Liver (tissue), 8 donors: ENCODE measurements at regions not wholly inside any gene's neighbourhood (a gene's known extent, or its start where the extent isn't known, plus 50 kb on each side); places are given as distances from the start of the nearest gene placed in this dataset.

Source experiments
- DNase-seq: peaks from one replicate; pipeline ENCODE4 v3.0.0-alpha.2; 2017; ENCODE audit warnings: low spot score
- H3K27ac ChIP-seq, 2 donors: one replicate each; pipeline ENCODE4 v1.7.0; 2013; ENCODE audit warnings: inconsistent platforms in 2 of 2, low read length in 2 of 2, control low read depth in 1 of 2, low read depth in 1 of 2, mild to moderate bottlenecking in 1 of 2
- H3K27me3 ChIP-seq, 4 donors: one replicate each; pipeline versions ENCODE4 v1.6.1 to v1.7.0; 2013; ENCODE audit warnings: low read length in 3 of 4, inconsistent platforms in 1 of 4, mild to moderate bottlenecking in 1 of 4, moderate library complexity in 1 of 4; ENCODE audit not compliant: control insufficient read depth in 4 of 4, insufficient read depth in 4 of 4
- H3K36me3 ChIP-seq, 4 donors: one replicate each; pipeline versions ENCODE4 v1.6.1 to v1.7.0; 2013; ENCODE audit warnings: low read length in 3 of 4, mild to moderate bottlenecking in 3 of 4, low read depth in 1 of 4, moderate library complexity in 1 of 4; ENCODE audit not compliant: control insufficient read depth in 4 of 4, insufficient read depth in 3 of 4
- H3K4me1 ChIP-seq, 4 donors: one replicate each; pipeline versions ENCODE4 v1.6.1 to v1.7.0; 2013; ENCODE audit warnings: low read length in 3 of 4, mild to moderate bottlenecking in 3 of 4, moderate library complexity in 1 of 4; ENCODE audit not compliant: control insufficient read depth in 4 of 4, insufficient read depth in 4 of 4
- H3K4me3 ChIP-seq, 3 donors: one replicate each; pipeline versions ENCODE4 v1.6.1 to v1.7.0; 2013; ENCODE audit warnings: low read length in 3 of 3, control low read depth in 1 of 3, low read depth in 1 of 3, mild to moderate bottlenecking in 1 of 3
- H3K9ac ChIP-seq, 2 donors: one replicate each; pipeline ENCODE4 v1.7.0; 2013; ENCODE audit warnings: low read length in 2 of 2, mild to moderate bottlenecking in 2 of 2, moderate library complexity in 2 of 2, control low read depth in 1 of 2, low read depth in 1 of 2
- H3K9me3 ChIP-seq, 4 donors: one replicate each; pipeline versions ENCODE4 v1.6.1 to v1.7.0; 2013; ENCODE audit warnings: low read length in 3 of 4; ENCODE audit not compliant: control insufficient read depth in 4 of 4
- EGR1 ChIP-seq, 2 donors: IDR thresholded peaks; 2 replicates each; pipeline ENCODE4 v1.6.1; 2016 to 2018; ENCODE audit warnings: antibody characterized with exemption in 2 of 2, low read depth in 2 of 2
- FOXA1 ChIP-seq: IDR thresholded peaks from 2 replicates; pipeline ENCODE4 v1.6.1; 2016; ENCODE audit warnings: antibody characterized with exemption
- FOXA2 ChIP-seq: IDR thresholded peaks from 2 replicates; pipeline ENCODE4 v1.6.1; 2016; ENCODE audit warnings: antibody characterized with exemption
- GABPA ChIP-seq, 2 donors: IDR thresholded peaks in 1 of 2; conservative IDR thresholded peaks in 1 of 2; 2 replicates each; pipeline ENCODE4 v1.6.1; 2016; ENCODE audit warnings: antibody characterized with exemption in 2 of 2, mild to moderate bottlenecking in 1 of 2, moderate library complexity in 1 of 2
- HNF4A ChIP-seq, 2 donors: conservative IDR thresholded peaks; 2 replicates each; pipeline ENCODE4 v1.6.1; 2016; ENCODE audit warnings: antibody characterized with exemption in 2 of 2, mild to moderate bottlenecking in 2 of 2
- HNF4G ChIP-seq: IDR thresholded peaks from 2 replicates; pipeline ENCODE4 v1.6.1; 2016; ENCODE audit warnings: antibody characterized with exemption
- JUND ChIP-seq, 2 donors: IDR thresholded peaks; 2 replicates each; pipeline ENCODE4 v1.6.1; 2016; ENCODE audit warnings: antibody characterized with exemption in 2 of 2
- NR2F2 ChIP-seq: IDR thresholded peaks from 2 replicates; pipeline ENCODE4 v1.6.1; 2016; ENCODE audit warnings: antibody characterized with exemption
- RAD21 ChIP-seq, 2 donors: IDR thresholded peaks; 2 replicates each; pipeline ENCODE4 v1.6.1; 2016; ENCODE audit warnings: antibody characterized with exemption in 2 of 2, mild to moderate bottlenecking in 2 of 2
- RXRA ChIP-seq, 2 donors: IDR thresholded peaks; 2 replicates each; pipeline ENCODE4 v1.6.1; 2017 to 2018; ENCODE audit warnings: antibody characterized with exemption in 2 of 2, mild to moderate bottlenecking in 1 of 2
- SP1 ChIP-seq: IDR thresholded peaks from 2 replicates; pipeline ENCODE4 v1.6.1; 2018; ENCODE audit warnings: antibody characterized with exemption, mild to moderate bottlenecking
- TAF1 ChIP-seq: conservative IDR thresholded peaks from 2 replicates; pipeline ENCODE4 v1.6.1; 2016; ENCODE audit warnings: antibody characterized with exemption, mild to moderate bottlenecking
- YY1 ChIP-seq: IDR thresholded peaks from 2 replicates; pipeline ENCODE4 v1.6.1; 2016; ENCODE audit warnings: antibody characterized with exemption, mild to moderate bottlenecking
- WGBS: extraction: QIAGEN DNeasy Blood & Tissue Kit; methylation state at CpG from one replicate; pipeline ENCODE4 v1.1.7; 2013; 5-methylcytosine and 5-hydroxymethylcytosine counted together
- TF ChIP-seq, protein P1 (sequence below): fragments of 150-350 bp; IDR thresholded peaks from 2 replicates; pipeline ENCODE4 v1.5.1; 2017; ENCODE audit warnings: improper control_type of control experiment, low read depth, low read length; ENCODE audit not compliant: missing input control
- TF ChIP-seq, protein P2 (sequence below): IDR thresholded peaks from 2 replicates; pipeline ENCODE4 v1.6.1; 2016; ENCODE audit warnings: antibody characterized with exemption
- TF ChIP-seq, protein P3 (sequence below): IDR thresholded peaks from 2 replicates; pipeline ENCODE4 v1.6.1; 2016; ENCODE audit warnings: antibody characterized with exemption, mild to moderate bottlenecking
- donor health status: healthy.
- donor health status: healthy.
- donor health status: healthy.
- donor health status: healthy.
- donor health status: healthy.

DNA sequence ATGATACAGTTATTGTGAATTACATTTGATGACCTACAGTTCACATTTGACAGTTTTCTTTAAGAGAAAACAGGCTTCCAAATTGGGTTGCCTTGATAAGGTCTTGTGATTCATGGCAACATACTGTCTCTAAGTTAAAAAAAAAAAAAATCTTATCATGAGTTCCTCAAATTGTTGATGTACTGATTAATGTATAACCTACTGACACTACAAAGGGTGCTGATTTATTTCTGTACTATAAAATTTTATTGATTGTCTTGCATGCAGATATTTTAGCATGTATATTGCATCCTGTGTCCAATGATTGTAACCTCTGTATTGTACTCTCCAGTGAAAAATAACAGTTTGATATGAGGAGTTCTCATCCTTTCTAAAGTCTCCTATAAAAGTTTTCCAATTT is 197.3 kb upstream of the IVNS1ABP start (continued):
- no peak for TF ChIP-seq FOXA1
- no peak for TF ChIP-seq FOXA2
- TF ChIP-seq SP1, result no peak
- TF ChIP-seq HNF4A (conservative IDR thresholded peaks at IDR 0.05), result no peak
- no peak for TF ChIP-seq RAD21 (IDR thresholded peaks at IDR 0.05)
- TF ChIP-seq, protein P1, sequence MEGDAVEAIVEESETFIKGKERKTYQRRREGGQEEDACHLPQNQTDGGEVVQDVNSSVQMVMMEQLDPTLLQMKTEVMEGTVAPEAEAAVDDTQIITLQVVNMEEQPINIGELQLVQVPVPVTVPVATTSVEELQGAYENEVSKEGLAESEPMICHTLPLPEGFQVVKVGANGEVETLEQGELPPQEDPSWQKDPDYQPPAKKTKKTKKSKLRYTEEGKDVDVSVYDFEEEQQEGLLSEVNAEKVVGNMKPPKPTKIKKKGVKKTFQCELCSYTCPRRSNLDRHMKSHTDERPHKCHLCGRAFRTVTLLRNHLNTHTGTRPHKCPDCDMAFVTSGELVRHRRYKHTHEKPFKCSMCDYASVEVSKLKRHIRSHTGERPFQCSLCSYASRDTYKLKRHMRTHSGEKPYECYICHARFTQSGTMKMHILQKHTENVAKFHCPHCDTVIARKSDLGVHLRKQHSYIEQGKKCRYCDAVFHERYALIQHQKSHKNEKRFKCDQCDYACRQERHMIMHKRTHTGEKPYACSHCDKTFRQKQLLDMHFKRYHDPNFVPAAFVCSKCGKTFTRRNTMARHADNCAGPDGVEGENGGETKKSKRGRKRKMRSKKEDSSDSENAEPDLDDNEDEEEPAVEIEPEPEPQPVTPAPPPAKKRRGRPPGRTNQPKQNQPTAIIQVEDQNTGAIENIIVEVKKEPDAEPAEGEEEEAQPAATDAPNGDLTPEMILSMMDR, result no peak
- TF ChIP-seq NR2F2, result no peak

DNA sequence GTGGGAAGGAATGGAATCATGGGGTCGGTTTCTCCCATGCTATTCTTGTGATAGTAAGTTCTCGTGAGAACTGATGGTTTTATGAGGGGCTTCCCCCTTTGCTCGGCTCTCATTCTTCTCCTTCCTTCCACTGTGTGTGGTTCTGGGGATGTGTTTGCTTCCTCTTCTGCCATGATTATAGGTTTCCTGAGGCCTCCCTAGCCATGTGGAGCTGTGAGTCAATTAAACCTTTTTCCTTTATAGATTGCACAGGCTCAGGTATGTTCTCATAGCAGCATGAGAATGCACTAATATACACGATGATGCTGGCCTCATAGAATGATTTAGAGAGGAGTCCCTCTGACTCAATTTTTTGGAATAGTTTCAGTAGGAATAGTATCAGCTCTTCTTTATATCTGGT is 195.4 kb upstream of the IVNS1ABP start:
- 73% methylated on average over 4 of the region's 4 CpGs for WGBS
- no peaks in the 10 kb centered on the region for H3K36me3 ChIP-seq

DNA sequence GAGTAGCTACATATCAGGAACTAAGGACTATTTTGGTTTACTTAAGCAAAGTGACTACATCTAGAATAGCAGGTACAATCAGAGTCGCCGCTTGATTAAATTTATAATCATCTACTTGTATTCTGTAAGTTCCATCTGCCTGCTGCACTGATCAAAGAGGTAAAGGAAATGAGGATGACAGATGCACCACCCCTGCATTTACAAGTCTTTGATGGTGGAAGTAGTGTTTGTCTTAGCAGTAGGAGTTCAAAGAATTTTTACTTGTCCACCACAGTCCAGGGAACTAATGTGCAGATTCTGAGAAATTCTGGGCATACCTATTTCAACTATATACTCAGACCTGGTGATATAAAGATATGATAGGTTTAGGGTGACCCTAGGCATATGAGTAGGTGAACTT is 184.1 kb upstream of the IVNS1ABP start:
- Histone ChIP-seq H3K36me3 (no peaks in the 10 kb centered on the region), H3K4me3 (no peak overlapping the region), H3K27ac (no peak overlapping the region), H3K9ac (no peak overlapping the region), H3K27me3 (peaks cover 0 to 4% (median 0%) of the 10 kb centered on the region in 4 donors), H3K4me1 (no peaks in the 10 kb centered on the region), H3K9me3 (peaks cover 0 to 4% (median 0%) of the 10 kb centered on the region in 4 donors)
- 96% methylated on average over 2 of the region's 2 CpGs for WGBS
- no peak for DNase-seq
- TF ChIP-seq EGR1 (IDR thresholded peaks at IDR 0.05; ENCODE audit: low read depth in 2 of 2), result no peak
- TF ChIP-seq, protein P2, sequence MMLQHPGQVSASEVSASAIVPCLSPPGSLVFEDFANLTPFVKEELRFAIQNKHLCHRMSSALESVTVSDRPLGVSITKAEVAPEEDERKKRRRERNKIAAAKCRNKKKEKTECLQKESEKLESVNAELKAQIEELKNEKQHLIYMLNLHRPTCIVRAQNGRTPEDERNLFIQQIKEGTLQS, result no peak
- no peak for TF ChIP-seq FOXA2

More for the DNA sequence above, 195.4 kb upstream of the IVNS1ABP start:
- DNase-seq, result no peak
- H3K9ac ChIP-seq, result no peak overlapping the region
- no peaks in the 10 kb centered on the region for H3K27me3 ChIP-seq
- peak in 1 of 2 donors; percentile 1 for TF ChIP-seq HNF4A (conservative IDR thresholded peaks at IDR 0.05)
- no peak for TF ChIP-seq EGR1 (IDR thresholded peaks at IDR 0.05; ENCODE audit: low read depth in 2 of 2)
- no peak for TF ChIP-seq YY1
- TF ChIP-seq FOXA1, result no peak
- no peak for TF ChIP-seq JUND (IDR thresholded peaks at IDR 0.05)
- H3K4me1 ChIP-seq, result no peaks in the 10 kb centered on the region
- peaks cover 0 to 2% (median 0%) of the 10 kb centered on the region in 4 donors for H3K9me3 ChIP-seq
- no peak overlapping the region for H3K27ac ChIP-seq
- no peak overlapping the region for H3K4me3 ChIP-seq

DNA sequence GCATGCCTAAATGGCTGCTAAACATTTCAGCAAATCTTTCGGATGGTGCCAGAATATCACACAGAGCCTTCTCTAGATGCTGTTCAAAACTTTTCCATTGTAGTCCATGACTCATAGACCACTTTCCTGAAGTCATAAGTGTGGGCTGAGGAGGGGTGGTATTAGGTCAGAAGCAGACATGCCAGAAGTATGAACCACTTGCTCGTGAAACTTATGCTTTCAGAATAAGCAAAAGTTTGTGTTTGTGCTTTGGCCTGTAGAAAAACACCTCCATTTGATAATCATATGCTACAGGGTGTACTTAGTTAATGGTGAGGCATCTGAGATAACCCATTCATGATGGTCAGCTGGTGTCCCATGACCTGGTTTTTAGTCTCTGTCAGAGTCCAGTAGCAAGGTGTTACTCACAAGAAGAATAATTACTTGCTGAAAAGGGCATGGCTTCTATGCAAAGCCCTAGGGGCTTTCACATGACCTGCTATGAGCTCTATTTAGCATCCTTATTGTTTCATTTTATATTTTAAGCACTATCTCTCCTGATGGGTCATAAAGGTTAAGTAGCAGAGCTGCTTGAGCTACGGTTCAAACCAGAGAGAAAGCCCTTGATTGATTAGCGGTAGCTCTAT is 183.1 kb upstream of the IVNS1ABP start:
- no peak for DNase-seq
- no peak overlapping the region for H3K4me3 ChIP-seq
- 80% methylated on average over 4 of the region's 4 CpGs for whole genome bisulfite sequencing
- H3K4me1 ChIP-seq, result no peaks in the 10 kb centered on the region
- no peak overlapping the region for H3K27ac ChIP-seq
- no peaks in the 10 kb centered on the region for H3K36me3 ChIP-seq
- no peak overlapping the region for H3K9ac ChIP-seq
- H3K9me3 ChIP-seq, result no peaks in the 10 kb centered on the region
- peaks cover 0 to 4% (median 0%) of the 10 kb centered on the region in 4 donors for H3K27me3 ChIP-seq
- no peak for TF ChIP-seq HNF4G
- TF ChIP-seq GABPA (IDR thresholded peaks at IDR 0.05 in 1 of 2, conservative IDR thresholded peaks at IDR 0.05 in 1 of 2), result no peak
- TF ChIP-seq FOXA1, result no peak
- TF ChIP-seq JUND (IDR thresholded peaks at IDR 0.05), result no peak
- TF ChIP-seq EGR1 (IDR thresholded peaks at IDR 0.05; ENCODE audit: low read depth in 2 of 2), result no peak
- TF ChIP-seq RAD21 (IDR thresholded peaks at IDR 0.05), result no peak
- TF ChIP-seq, protein P3, sequence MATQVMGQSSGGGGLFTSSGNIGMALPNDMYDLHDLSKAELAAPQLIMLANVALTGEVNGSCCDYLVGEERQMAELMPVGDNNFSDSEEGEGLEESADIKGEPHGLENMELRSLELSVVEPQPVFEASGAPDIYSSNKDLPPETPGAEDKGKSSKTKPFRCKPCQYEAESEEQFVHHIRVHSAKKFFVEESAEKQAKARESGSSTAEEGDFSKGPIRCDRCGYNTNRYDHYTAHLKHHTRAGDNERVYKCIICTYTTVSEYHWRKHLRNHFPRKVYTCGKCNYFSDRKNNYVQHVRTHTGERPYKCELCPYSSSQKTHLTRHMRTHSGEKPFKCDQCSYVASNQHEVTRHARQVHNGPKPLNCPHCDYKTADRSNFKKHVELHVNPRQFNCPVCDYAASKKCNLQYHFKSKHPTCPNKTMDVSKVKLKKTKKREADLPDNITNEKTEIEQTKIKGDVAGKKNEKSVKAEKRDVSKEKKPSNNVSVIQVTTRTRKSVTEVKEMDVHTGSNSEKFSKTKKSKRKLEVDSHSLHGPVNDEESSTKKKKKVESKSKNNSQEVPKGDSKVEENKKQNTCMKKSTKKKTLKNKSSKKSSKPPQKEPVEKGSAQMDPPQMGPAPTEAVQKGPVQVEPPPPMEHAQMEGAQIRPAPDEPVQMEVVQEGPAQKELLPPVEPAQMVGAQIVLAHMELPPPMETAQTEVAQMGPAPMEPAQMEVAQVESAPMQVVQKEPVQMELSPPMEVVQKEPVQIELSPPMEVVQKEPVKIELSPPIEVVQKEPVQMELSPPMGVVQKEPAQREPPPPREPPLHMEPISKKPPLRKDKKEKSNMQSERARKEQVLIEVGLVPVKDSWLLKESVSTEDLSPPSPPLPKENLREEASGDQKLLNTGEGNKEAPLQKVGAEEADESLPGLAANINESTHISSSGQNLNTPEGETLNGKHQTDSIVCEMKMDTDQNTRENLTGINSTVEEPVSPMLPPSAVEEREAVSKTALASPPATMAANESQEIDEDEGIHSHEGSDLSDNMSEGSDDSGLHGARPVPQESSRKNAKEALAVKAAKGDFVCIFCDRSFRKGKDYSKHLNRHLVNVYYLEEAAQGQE, result no peak
- no peak for TF ChIP-seq YY1
- no peak for TF ChIP-seq RXRA (IDR thresholded peaks at IDR 0.05)
- TF ChIP-seq HNF4A (conservative IDR thresholded peaks at IDR 0.05), result no peak
- no peak for TF ChIP-seq TAF1
- TF ChIP-seq, protein P2, result no peak
- no peak for TF ChIP-seq SP1
- TF ChIP-seq FOXA2, result no peak
- TF ChIP-seq, protein P1, result no peak
